CD1c-positive myeloid dendritic cell (primary cell): ENCODE measurements at regions not wholly inside any gene's neighbourhood (a gene's known extent, or its start where the extent isn't known, plus 50 kb on each side); places are given as distances from the start of the nearest gene placed in this dataset.

Source experiments
- DNase-seq: peaks from one replicate; pipeline ENCODE4 v3.0.0-alpha.2; 2016; ENCODE audit errors: extremely low spot score

GRCh38 chr2:241924069-241924908, 54.8 kb downstream of the RTP5 start:
- DNase-seq = no peak

DNA sequence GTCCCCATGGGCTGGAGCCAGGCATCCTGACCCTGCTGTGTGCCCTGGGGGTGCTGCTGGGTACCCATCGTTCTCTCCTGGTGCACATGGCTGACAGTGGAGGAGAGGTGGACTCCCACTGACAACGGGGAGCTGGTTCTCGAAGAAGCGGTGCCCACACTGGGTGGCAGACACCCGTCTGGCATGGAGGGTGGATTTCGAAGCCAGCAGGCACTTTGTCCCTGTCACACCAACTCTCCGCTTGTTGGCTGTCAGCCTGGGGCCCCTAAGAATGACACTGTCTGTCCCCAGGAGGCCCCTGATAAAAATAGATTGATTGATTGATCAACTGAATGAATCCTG, 55.4 kb downstream of the RTP5 start:
- DNase-seq = no peak

- DNase-seq = no peak
Observed at GRCh38 chr2:241925277-241925676, 55.7 kb downstream of the RTP5 start.

GRCh38 chr2:241925821-241926441, 56.4 kb downstream of the RTP5 start:
- no peak for DNase-seq

- no peak for DNase-seq
Observed at GRCh38 chr2:241926541-241927311, 57.2 kb downstream of the RTP5 start.

- DNase-seq = no peak
Observed at GRCh38 chr2:241929551-241930490, 60.3 kb downstream of the RTP5 start.

DNA sequence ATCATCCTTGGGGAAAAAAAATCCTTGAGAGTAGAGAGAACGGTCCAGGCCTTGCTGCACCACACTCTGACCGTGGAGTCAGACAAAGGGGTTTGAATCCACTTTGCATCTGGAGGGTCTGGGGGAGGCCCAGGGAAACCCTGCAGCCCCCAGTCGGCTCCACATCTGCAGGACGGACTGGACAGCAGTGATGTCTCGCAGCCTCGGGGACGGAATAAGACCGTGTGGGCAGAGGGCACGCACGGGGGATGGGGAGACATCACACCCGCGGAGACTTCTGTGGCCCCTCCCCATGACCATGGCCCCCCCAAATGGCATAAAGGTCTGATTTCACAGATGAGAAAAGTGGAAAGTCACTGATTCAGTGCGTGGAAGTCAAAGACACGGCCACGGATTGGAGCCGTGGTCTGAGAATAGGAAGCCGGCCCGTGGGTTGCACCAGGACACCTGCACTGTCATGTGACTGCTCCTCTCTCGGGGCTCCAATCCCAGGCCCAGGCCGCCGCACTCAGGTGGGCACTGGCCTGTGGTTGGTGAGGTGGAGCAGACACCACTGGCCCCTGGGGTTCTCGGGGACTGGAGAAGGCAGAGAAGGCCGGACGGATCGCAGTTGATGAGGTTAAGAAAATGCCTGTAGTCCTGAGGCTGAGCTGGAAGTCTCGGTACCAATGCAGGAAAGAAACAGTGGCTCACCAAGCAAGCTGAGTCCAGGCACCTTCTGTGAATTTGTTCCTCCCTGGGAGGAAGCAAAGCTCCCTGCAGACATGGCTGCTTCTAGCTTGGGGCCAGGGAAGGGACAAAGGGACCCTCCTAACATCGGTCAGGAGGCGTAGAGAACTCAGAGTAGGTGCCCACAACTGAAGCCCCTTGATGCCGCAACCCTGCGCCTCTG, 61.8 kb downstream of the RTP5 start:
- DNase-seq = no peak

GRCh38 chr2:241931976-241932898, 62.7 kb downstream of the RTP5 start:
- no peak for DNase-seq

GRCh38 chr2:241932899-241933178, 63.3 kb downstream of the RTP5 start:
- no peak for DNase-seq

GRCh38 chr2:241933179-241933911, 63.8 kb downstream of the RTP5 start:
- DNase-seq = no peak

DNA sequence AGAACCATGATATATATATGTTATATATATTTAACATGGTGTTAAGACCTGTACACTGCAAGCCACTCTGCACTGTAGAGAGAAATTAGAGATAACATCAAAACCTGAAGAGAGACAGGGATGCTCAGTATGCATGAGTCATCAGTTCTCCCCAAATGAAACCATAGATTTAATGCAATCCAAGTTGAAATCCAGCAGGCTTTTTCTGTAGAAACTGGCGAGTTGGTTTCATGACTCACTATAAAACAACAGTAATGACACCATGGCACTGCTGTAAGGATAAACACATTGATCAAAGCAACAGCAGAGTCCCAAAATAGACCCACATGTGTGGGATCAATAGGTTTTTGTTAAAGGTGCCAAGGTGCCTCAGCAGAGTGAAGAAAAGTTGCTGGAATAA, 65.8 kb downstream of the RTP5 start:
- no peak for DNase-seq

DNA sequence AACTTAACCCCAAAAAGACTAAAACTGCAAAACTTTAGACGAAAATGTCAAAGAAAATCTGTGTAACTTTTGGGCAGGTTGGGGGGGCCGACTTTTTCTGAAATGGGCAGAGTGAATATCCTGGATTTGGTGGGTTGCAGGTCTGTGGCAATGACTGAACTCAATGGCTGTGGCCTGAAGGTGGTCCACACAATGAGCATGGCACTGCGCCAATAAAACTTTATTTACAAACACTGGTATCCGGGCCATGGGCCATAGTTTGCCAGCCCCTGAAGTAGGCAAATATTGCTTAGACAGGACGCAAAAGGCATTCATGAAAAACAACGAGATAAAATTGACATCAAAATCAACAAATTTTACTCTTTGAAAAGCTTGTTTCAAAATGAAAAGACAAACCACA, 66.2 kb downstream of the RTP5 start:
- DNase-seq = no peak

DNA sequence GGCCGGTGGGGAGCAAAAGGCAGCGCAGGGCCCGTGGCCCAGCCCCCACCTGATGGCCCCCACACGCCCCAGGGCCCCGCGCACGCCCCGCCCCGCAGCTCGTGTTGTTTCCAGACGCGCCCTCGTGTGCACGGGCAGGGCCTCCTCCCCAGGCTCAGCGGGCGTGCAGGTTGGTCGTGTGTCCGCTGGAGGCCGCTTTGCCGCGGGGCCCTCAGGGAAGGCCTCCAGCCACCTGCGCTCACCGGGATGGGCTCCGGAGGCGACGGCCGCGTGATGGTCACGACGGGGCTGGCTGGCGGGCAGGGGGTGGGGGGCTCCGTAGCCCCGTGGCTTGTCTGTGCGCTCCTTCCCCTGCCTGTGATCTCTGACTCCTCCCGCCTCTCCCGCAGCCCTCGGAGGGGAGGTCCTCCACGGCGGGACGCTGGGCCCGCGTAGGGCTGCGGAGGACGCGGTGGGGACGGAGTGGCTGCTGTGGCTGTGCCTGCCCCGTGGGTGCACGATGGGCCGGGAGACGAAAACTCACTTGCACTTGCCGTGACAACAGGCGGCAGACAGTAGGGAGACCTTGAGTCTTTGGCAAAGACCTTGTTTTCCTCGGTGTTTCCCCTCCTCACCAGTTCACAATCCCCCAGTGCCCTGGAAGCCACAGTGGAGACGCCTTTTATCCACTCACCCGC, 67.1 kb downstream of the RTP5 start:
- DNase-seq = no peak

DNA sequence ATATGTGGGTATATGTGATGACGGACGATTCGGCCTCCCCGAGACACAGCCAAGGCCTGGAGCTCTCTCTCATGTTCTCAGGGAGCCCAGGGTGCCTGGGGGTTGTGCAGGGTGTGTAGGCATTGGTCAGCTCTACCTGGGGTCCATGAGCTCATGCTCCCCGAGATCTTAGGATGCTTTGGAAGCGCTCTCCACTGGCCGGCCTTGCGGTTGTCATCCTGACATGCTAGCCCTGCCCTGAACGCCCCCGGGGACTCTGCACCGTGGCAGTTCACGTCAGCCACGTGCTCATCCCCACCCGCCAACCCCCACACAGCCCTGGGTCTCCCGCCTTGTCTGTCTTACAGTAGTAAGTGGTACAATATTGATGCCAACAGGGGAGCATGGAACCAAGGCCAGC, 67.8 kb downstream of the RTP5 start:
- no peak for DNase-seq

- DNase-seq = no peak
Observed at GRCh38 chr2:241939541-241939940, 70.0 kb downstream of the RTP5 start.

DNA sequence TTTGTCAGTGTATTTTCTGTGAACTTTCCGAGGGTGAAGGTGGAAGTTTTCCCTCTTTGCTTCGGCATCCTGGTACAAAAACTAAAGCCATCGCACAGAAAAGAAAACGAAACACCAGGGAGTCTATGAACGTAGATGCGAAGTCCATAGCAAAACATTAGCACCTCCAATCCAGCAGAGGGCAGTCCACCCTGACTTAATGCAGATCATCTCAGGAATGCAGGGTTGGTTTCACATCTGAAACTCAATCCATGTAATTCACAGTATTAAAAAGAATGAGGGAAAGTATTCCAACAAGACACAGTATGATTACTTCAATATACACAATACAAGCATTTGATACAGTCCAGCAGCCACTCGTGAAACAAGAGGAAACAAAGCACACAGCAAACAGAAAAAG, 70.8 kb downstream of the RTP5 start:
- no peak for DNase-seq

GRCh38 chr2:241941691-241942301, 72.3 kb downstream of the RTP5 start:
- peak; percentile 24 for DNase-seq
